Right renal cortex interstitium (tissue), 3 donors: ENCODE measurements at regions not wholly inside any gene's neighbourhood (a gene's known extent, or its start where the extent isn't known, plus 50 kb on each side); places are given as distances from the start of the nearest gene placed in this dataset.
"Not testable (repeated sequence)": the region's sequence is repeated elsewhere in the genome, so short reads cannot be mapped to it uniquely, and the experiment has no call there.

Experiments used
- DNase-seq, 3 donors: peaks; one replicate each; pipeline ENCODE4 v3.0.0-alpha.2; 2013; ENCODE audit warnings: low read depth in 3 of 3, low spot score in 2 of 3

DNA sequence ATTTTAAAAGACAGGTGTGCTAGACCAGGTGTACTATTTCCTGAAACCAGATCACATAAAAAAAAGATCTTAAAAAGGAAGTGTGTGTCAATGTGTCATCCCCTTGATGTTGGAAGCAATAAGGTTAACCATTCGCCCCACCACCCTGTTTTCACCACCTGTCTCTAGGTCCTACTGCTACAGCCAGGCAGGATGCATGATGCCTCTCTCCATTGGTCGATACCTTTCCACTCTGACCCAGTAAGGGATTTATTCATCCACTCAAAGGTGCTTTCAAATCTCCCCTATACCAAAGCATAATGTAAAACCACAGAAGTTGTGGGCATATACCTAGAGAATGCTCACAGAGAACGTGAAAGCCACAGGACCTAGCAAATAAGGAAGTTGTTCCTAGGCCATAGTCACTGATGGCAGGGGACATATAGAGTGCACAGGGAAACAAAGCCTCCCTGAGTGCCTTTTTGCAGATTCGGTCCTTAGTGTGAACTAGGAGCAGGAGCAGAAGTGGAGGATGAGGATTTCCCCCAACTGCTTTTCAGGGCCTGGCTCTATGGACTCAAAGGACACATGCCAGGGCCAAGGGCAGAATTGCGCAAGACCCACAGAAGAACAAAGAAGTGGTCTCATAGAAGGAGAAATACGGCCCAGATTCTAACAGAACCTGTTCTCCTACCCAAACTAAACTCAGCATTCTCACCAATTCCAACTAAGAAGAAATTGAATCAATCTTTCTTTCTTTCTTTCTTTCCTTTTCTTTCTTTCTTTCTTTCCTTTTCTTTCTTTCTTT lies 631.5 kb upstream of the NRP1 start:
- no peak for DNase-seq

GRCh38 chr10:33963729-33964128 lies 629.3 kb upstream of the NRP1 start:
- DNase-seq: no peak

DNA sequence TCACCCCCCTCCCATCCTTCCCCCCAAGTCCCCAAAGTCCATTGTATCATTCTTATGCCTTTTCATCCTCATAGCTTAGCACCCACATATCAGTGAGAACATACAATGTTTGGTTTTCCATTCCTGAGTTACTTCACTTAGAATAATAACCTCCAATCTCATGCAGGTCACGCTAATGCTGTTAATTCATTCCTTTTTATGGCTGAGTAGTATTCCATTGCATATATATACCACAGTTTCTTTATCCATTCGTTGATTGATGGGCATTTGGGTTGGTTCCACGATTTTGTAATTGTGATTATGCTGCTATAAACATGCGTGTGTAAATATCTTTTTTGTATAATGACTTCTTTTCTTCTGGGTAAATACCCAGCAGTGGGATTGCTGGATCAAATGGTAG lies 621.9 kb upstream of the NRP1 start:
- DNase-seq: not testable (repeated sequence)

DNA sequence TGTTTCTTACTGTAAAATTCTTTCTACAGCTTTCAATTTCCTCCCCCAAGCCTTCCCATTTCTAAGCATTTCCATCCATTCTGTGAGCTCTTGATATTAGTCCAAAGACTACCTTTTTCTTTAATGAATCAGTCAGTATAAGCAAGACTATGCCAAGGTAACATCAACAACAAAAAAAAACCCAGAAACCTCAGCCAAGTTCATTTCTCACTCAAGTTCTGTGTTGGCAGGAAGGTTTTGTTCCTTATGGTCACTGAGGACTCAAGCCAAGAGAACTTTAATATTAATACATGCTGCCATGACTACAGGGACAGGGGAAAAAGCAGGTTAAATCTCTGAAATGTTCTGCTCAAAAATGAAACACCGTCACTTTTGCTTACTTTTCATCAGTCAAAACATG lies 621.2 kb upstream of the NRP1 start:
- DNase-seq: no peak

- no peak for DNase-seq
These were observed 618.4 kb upstream of the NRP1 start for GRCh38 chr10:33952692-33953360.

- no peak for DNase-seq
These were observed 615.7 kb upstream of the NRP1 start for GRCh38 chr10:33950206-33950605.

DNA sequence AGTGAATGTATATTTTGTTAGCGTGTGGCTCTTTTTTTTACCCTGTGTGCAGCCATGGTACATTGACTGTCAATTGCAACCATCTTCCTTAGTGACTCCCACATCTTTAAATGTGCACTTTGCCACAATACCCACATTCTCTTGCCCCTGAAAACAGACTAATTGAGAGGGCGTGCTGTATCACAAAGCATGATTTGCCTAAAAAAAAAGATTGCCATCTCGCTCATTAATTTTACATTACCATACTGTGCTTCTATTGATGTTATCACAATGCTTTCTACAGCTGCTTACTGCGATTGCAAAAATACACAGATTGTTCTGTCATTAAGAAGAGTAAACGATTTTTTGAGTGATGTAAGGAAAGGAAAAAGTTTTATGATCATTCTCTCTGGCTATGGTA lies 613.1 kb upstream of the NRP1 start:
- no peak for DNase-seq

GRCh38 chr10:33945051-33945450 lies 610.6 kb upstream of the NRP1 start:
- DNase-seq: no peak

- DNase-seq: no peak
These were observed 608.0 kb upstream of the NRP1 start for GRCh38 chr10:33942508-33942907.

GRCh38 chr10:33939892-33940291 lies 605.4 kb upstream of the NRP1 start:
- no peak for DNase-seq

GRCh38 chr10:33939410-33939809 lies 604.9 kb upstream of the NRP1 start:
- no peak for DNase-seq

GRCh38 chr10:33938001-33938400 lies 603.5 kb upstream of the NRP1 start:
- DNase-seq: no peak

- DNase-seq: peak; percentile 51 to 63 (median 52)
These were observed 602.7 kb upstream of the NRP1 start for GRCh38 chr10:33937036-33937730.

- no peak for DNase-seq
These were observed 600.9 kb upstream of the NRP1 start for GRCh38 chr10:33935350-33935749.

GRCh38 chr10:33930079-33930478 lies 595.6 kb upstream of the NRP1 start:
- no peak for DNase-seq

- DNase-seq: no peak
These were observed 592.9 kb upstream of the NRP1 start for GRCh38 chr10:33927347-33927746.

- no peak for DNase-seq
These were observed 587.6 kb upstream of the NRP1 start for GRCh38 chr10:33921970-33922605.

GRCh38 chr10:33920351-33920750 lies 585.9 kb upstream of the NRP1 start:
- no peak for DNase-seq

GRCh38 chr10:33919244-33919643 lies 584.8 kb upstream of the NRP1 start:
- DNase-seq: no peak

DNA sequence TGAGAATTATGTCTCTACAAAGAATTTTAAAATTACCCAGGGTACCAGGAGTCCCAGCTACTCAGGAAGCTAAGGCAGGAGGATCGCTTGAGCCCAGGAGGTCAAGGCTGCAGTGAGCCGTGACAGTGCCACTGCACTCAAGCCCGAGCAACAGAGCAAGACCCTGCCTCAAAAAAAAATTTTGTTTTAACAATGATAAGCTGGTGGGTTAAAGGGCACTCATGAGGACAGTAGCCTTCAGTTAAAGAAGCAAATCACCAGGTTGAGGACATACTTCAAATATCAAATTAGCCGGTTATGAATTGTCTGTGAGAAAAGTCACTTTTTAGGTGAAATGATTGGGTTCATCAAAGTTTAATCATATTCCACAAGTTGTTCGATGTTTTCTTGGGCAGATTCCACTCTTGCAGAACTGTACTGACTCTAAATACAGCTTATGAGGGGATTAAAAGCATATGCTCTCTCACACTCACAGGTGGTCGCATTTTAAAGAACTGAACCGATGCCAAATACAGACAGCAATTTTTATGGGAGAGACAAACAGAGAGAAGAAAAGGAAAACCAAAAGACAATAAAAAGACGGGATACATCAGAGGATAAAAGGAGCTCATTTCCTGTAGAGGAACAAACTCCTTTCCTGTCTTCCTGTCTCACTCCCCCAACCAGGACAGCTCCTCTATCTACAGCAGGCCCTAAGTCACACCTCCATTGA lies 582.8 kb upstream of the NRP1 start:
- no peak for DNase-seq

GRCh38 chr10:33914746-33915145 lies 580.3 kb upstream of the NRP1 start:
- DNase-seq: no peak
